HAP-1 (cell line): ENCODE measurements at regions not wholly inside any gene's neighbourhood (a gene's known extent, or its start where the extent isn't known, plus 50 kb on each side); places are given as distances from the start of the nearest gene placed in this dataset.

Source experiments
- DNase-seq, 2 experiments: peaks; one replicate each; pipeline ENCODE4 v3.0.0-alpha.2; 2016 to 2020; ENCODE audit warnings: low spot score in 2 of 2
- H3K27me3 ChIP-seq: fragments of 250-450 bp; sonication (Bioruptor Pico); 2 replicates; pipeline ENCODE4 v1.5.1; 2020; ENCODE audit warnings: low read depth, mild to moderate bottlenecking, moderate library complexity
- H3K36me3 ChIP-seq: fragments of 250-450 bp; sonication (Bioruptor Pico); replicated peaks from 2 replicates; pipeline ENCODE4 v1.5.1; 2020; ENCODE audit warnings: mild to moderate bottlenecking
- H3K4me1 ChIP-seq: fragments of 250-450 bp; sonication (Bioruptor Pico); 2 replicates; pipeline ENCODE4 v1.5.1; 2020; ENCODE audit warnings: mild to moderate bottlenecking
- H3K4me3 ChIP-seq: fragments of 250-450 bp; sonication (Bioruptor Pico); 2 replicates; pipeline ENCODE4 v1.5.1; 2020; ENCODE audit warnings: mild to moderate bottlenecking, moderate library complexity
- H3K9me3 ChIP-seq: fragments of 250-450 bp; sonication (Bioruptor Pico); 2 replicates; pipeline ENCODE4 v1.5.1; 2020; ENCODE audit warnings: mild to moderate bottlenecking, moderate library complexity
- in situ Hi-C: fragments of 300-500 bp; cut with MboI; formaldehyde crosslinking; loops from 3 replicates; pipeline ENCODE4 v1.14.3; 2020; ENCODE audit warnings: low sequenced_read_pairs, inconsistent platforms, mixed read lengths

DNA sequence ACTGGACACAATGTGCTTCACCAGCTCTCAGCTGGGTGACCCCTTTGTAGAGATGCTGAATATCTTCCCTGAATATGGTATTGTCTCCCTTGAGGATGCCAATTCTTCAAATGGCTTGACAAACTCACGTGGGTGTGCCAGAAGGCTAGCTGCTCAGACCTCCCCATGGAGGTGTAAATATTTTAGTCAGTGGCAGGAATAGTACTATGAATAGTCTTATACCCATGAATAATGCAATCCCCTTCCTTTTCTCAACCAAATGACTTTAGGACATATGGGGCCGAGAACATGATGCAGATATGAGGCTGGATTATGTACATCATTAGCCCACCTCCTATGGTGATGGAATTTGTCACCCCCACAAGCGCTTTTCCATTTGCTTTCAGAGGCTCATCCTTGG lies 401.8 kb downstream of the ADRA2A start:
- DNase-seq: no peak
- in situ Hi-C loops: no loop called here
- no peaks in the 10 kb centered on the region for H3K9me3 ChIP-seq
- no peaks in the 10 kb centered on the region for H3K27me3 ChIP-seq
- H3K4me3 ChIP-seq: no peak overlapping the region
- no peaks in the 10 kb centered on the region for H3K4me1 ChIP-seq
- no peaks in the 10 kb centered on the region for H3K36me3 ChIP-seq

DNA sequence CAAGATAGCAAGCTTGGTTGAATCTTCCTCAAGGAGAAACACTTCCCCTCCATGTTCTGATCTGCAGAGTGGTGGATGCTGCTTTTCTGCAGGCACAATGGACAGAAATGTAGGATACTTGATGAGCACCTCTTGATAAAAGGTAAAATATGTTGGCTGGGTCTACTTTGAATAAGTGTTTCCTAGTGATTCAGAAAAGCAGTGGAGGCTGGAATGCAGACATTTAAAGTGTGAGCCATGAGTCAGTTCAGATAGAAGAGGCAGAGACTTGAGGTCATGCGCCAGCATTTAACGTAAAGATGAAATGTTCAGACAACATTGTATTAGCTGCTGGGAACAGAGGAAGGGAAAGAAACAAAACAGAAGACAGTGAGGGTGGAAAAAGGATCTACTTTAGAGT lies 403.1 kb downstream of the ADRA2A start:
- no peak for DNase-seq
- in situ Hi-C loops: no loop called here

DNA sequence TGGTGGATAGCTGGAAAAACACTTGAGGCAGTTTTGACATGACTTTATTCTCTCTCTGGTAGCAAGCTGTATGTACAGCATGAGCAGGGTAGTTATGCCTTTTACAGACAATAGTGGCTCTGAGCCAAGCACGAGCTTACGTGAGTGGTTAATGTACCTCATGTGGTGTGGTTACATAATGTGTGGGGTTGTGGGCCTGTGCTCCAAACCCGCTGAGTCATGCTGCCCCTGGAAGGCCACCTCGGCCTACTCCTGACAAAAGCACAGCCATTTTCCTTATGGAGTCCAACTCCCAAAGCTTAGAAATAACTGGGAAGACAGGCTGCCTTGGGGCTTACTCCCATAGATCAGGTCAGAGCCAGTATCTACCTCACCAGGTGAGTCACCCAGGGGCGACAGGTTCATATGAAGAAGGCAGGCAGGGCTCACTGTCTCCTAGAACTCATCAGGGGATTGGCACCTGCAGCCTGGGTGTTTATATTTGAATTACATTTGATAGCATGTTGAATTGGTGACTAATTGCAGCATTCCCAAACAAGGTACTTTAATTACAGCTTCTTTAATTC lies 404.5 kb downstream of the ADRA2A start:
- Histone ChIP-seq H3K27me3 (no peaks in the 10 kb centered on the region), H3K4me1 (no peaks in the 10 kb centered on the region), H3K9me3 (no peaks in the 10 kb centered on the region), H3K36me3 (no peaks in the 10 kb centered on the region), H3K4me3 (no peak overlapping the region)
- in situ Hi-C loops: no loop called here
- no peak for DNase-seq

More for the DNA sequence above, 403.1 kb downstream of the ADRA2A start:
- Histone ChIP-seq H3K4me1 (no peaks in the 10 kb centered on the region), H3K36me3 (no peaks in the 10 kb centered on the region), H3K4me3 (no peak overlapping the region), H3K27me3 (no peaks in the 10 kb centered on the region), H3K9me3 (no peaks in the 10 kb centered on the region)

DNA sequence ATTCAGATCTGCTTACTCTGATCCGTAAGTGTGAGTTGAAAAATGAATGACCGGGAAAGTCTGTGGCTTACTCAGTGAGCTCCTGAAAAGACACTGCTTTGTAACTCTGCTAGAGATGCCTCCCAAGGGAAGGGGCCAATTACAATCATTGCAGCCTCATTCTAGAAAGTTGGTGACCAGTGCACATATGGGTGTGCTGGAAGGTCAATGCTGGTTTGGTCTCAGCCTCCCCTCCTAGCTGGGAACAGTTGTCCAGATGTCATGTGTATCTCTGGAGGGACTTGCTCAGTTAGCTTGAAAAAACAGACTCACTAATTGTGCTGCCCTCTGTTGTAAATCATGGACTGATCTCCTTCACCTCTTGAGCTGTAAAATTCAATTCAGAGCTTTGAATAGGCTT lies 405.0 kb downstream of the ADRA2A start:
- DNase-seq: no peak
- Histone ChIP-seq H3K36me3 (no peaks in the 10 kb centered on the region), H3K4me3 (no peak overlapping the region), H3K4me1 (no peaks in the 10 kb centered on the region), H3K9me3 (no peaks in the 10 kb centered on the region), H3K27me3 (no peaks in the 10 kb centered on the region)
- in situ Hi-C loops: no loop called here

DNA sequence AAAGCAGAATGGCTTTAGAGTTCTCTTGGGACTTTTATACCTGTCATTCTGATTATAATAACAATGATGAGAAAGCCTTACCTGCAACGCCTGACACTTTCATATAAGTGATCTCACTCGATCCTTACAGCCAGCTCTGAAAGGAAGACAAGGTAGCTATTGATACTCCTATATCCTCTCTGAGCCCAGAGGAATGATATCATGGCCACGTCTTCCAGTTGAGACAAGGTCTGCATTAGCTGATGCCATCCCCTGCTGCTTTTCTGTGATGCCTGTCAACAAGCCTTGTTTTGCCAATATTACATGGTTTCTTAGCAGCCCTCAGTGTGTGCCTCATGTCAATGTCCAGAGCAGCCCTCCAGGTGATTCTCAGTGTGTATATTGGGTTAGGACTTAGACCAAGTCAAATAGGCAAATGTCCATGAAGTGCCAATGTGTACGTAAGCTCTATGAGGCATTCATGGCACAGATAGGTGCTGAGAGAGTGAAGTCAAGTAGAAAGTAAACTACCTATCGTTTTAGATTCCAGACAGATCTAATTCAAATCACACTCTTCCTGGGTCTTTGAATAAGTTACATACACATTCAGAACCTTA lies 405.9 kb downstream of the ADRA2A start:
- H3K4me1 ChIP-seq: no peaks in the 10 kb centered on the region
- in situ Hi-C loops: no loop called here
- H3K9me3 ChIP-seq: no peaks in the 10 kb centered on the region
- no peaks in the 10 kb centered on the region for H3K27me3 ChIP-seq
- H3K36me3 ChIP-seq: no peaks in the 10 kb centered on the region
- no peak for DNase-seq
- no peak overlapping the region for H3K4me3 ChIP-seq

DNA sequence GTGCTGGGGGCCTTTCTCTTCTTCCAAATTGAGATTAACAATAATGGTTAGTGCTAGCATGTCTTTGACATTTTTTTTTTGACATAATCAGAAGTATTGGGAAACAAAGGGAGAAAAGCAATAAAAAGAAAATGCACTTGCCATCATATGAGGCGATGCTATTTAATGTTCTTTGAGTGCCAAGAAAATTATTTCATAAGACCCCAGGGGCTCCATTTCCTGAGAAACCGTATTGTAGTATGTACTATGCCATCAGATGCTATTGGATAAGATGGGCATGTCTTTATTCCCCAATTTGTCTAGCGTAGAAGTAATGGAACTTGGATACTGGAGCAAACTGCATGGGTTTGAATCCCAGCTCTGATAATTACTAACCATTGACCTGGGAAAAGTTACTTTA lies 408.9 kb downstream of the ADRA2A start:
- DNase-seq: no peak
- in situ Hi-C loops: no loop called here

DNA sequence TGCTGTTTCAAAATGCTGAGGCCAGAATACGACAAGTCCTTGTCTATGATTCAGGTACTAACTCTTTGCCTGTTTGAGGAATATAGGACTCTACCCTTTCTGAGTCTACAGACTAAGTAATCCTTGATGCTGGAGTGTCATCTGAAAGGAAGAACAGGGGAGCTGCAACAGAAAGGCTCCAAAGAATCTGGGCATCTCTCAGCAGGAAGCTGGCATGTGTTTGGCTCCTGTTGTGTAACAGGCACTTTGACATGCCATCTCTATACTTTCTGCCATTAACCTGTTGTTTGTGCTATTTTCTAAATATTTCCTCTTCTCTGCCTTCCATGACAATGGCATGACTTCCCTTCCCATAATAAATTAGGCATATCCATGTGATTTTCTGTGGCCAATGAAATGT lies 409.5 kb downstream of the ADRA2A start:
- Histone ChIP-seq H3K36me3 (no peaks in the 10 kb centered on the region; the same call in 1 of the 2 replicates), H3K4me1 (no peaks in the 10 kb centered on the region), H3K27me3 (no peaks in the 10 kb centered on the region), H3K9me3 (no peaks in the 10 kb centered on the region), H3K4me3 (no peak overlapping the region)
- no peak for DNase-seq
- in situ Hi-C loops: no loop called here

More for the DNA sequence above, 408.9 kb downstream of the ADRA2A start:
- no peaks in the 10 kb centered on the region for H3K4me1 ChIP-seq
- H3K36me3 ChIP-seq: no peaks in the 10 kb centered on the region; the same call in 1 of the 2 replicates
- H3K27me3 ChIP-seq: no peaks in the 10 kb centered on the region
- H3K9me3 ChIP-seq: no peaks in the 10 kb centered on the region
- no peak overlapping the region for H3K4me3 ChIP-seq

DNA sequence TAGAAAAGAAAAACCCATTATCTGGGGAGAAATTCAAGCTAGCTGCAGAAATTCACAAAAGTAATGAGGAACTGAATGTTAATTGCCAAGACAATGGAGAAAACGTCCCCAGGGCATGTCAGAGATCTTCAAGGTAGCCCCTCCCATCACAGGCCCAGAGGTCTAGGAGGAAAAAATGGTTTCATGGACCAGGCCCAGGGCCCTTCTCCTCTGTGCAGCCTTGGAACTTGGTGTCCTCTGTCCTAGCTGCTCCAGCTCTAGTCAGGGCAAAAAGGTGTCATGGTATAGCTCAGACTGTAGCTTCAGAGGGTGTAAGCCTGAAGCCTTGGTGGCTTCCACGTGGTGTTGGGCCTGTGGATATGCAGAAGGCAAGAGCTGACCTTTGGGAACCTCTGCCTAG lies 411.8 kb downstream of the ADRA2A start:
- Histone ChIP-seq H3K36me3 (no peaks in the 10 kb centered on the region; the same call in 1 of the 2 replicates), H3K27me3 (no peaks in the 10 kb centered on the region), H3K9me3 (no peaks in the 10 kb centered on the region), H3K4me1 (no peaks in the 10 kb centered on the region), H3K4me3 (no peak overlapping the region)
- in situ Hi-C loops: no loop called here
- DNase-seq: no peak

DNA sequence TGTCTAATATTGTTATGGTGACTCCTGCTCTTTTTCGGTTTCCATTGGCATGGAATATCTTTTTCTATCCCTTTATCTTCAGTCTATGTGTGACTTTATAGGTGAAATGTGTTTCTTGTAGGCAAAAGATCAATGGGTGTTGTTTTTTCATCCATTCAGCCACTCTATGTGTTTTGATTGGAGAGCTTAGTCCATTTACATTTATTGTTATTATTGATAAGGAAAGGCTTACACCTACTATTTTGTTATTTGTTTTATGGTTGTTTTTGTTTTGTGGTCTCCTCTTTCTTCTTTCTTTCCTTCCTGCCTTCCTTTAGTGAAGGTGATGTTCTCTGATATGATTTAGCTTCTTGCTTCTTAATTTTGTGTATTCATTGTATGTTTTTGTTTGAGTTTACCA lies 414.3 kb downstream of the ADRA2A start:
- no peak overlapping the region for H3K4me3 ChIP-seq
- in situ Hi-C loops: no loop called here

DNA sequence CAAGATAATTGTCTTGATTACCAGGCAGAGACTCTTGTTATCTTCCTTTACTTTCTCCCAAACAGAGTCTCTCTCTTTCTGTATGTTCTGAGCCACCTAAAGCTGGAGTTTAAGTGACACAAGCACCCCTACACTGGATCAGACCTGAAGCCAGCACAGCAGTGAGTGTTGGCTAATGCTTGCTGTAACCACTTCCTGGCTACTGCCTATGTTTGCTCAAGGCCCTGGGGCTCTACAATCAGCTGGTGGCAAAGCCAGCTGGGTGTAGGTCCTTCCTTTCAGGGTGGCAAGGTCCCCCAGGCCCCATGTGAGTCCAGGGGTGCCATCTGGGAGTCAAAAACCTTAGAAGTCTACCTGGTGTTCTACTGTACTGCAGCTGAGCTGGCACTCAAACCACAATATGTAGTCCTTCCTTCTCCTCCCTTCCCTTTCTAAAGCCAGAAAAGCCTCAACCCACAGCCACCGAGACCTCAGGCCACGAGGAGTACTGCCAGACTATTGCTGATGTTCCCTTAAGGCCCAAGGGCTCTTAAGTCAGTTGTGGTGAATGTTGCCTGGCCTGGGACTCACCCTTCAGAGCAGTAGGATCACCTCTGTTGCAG lies 416.3 kb downstream of the ADRA2A start:
- in situ Hi-C loops: no loop called here
- H3K27me3 ChIP-seq: no peaks in the 10 kb centered on the region
- no peaks in the 10 kb centered on the region for H3K4me1 ChIP-seq
- H3K36me3 ChIP-seq: no peaks in the 10 kb centered on the region; the same call in 1 of the 2 replicates
- H3K4me3 ChIP-seq: no peak overlapping the region
- no peaks in the 10 kb centered on the region for H3K9me3 ChIP-seq
- no peak for DNase-seq

More for the DNA sequence above, 414.3 kb downstream of the ADRA2A start:
- H3K36me3 ChIP-seq: no peaks in the 10 kb centered on the region; the same call in 1 of the 2 replicates
- no peak for DNase-seq
- no peaks in the 10 kb centered on the region for H3K9me3 ChIP-seq
- no peaks in the 10 kb centered on the region for H3K27me3 ChIP-seq
- no peaks in the 10 kb centered on the region for H3K4me1 ChIP-seq

DNA sequence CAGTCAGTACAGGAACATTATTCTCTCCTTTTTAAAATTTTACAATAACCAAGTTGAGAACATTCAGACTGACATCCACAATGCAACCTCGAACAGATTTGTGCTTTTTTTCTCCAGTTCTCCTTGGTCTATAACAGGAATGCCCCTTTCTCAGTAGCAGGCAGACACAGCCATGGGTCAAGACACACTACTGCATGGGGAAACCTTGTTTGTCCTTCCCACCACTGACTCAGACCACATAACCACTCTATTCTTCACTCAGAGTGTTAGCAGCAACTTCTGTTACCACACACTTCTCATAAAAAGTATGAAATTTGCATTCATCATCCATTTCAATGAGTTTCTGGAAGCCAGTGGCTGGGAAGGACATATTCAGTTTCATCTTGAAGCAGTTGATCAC lies 421.7 kb downstream of the ADRA2A start:
- no peak overlapping the region for H3K4me3 ChIP-seq
- no peak for DNase-seq
- H3K4me1 ChIP-seq: no peaks in the 10 kb centered on the region
- no peaks in the 10 kb centered on the region for H3K27me3 ChIP-seq
- no peaks in the 10 kb centered on the region for H3K9me3 ChIP-seq
- no peaks in the 10 kb centered on the region for H3K36me3 ChIP-seq
- in situ Hi-C loops: no loop called here

DNA sequence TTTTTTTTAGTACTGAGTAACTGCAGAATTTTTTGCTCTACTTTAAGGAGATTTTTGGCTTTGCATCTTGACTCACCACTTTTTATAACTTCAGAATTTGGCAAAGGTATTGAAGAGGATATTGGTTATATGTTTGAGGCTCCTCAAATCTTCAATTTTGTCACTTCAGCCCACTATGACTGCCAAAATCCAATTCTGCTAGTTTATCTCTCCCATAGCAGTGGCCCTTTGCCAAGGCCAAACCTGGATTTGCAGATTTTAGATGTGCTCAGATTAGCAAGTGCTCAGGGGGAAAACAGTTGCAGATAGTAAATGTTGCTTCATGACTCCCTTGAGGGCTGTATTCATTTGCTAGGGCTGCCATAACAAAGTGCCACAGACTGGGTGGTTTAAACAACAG lies 427.5 kb downstream of the ADRA2A start:
- in situ Hi-C loops: no loop called here
- Histone ChIP-seq H3K36me3 (no peaks in the 10 kb centered on the region), H3K4me3 (no peak overlapping the region), H3K9me3 (no peaks in the 10 kb centered on the region), H3K27me3 (no peaks in the 10 kb centered on the region), H3K4me1 (no peaks in the 10 kb centered on the region)
- no peak for DNase-seq

DNA sequence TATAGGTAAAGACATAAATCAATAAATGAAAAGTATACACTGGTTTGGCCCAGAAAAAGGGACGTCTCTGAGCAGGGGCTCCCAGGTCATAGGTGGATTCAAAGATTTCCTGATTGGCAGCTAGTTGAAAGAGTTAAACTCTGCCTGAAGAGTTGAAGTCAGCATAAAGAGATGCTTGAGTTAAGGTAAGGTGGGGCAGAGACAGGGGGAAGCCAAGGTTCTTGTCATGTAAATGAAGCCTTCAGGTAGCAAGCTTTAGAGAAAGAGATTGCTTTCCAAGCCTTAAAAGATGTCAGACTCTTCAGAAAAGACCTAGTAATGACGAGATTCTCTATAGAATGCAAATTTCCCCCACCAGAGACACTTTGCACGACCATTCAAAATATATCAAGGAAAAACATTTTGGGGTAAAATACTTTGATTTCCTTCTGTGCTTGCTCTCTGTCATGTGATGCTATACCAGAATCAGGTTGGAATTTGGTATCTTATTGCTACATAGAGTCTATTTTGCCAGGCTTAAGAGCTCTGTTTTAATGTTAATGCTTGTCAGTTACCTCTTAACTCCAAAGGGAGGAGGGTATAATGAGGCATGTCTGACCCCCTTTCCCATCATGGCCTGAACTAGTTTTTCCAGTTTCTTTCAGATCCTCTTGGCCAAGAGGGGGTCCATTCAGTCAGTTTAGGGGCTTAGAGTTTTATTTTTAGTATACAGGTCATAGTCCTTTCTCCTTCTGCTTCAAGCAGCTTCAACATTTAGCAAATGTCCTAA lies 429.6 kb downstream of the ADRA2A start:
- no peaks in the 10 kb centered on the region for H3K9me3 ChIP-seq
- H3K4me3 ChIP-seq: no peak overlapping the region
- no peaks in the 10 kb centered on the region for H3K27me3 ChIP-seq
- DNase-seq: no peak
- no peaks in the 10 kb centered on the region for H3K36me3 ChIP-seq
- no peaks in the 10 kb centered on the region for H3K4me1 ChIP-seq
- in situ Hi-C loops: no loop called here

DNA sequence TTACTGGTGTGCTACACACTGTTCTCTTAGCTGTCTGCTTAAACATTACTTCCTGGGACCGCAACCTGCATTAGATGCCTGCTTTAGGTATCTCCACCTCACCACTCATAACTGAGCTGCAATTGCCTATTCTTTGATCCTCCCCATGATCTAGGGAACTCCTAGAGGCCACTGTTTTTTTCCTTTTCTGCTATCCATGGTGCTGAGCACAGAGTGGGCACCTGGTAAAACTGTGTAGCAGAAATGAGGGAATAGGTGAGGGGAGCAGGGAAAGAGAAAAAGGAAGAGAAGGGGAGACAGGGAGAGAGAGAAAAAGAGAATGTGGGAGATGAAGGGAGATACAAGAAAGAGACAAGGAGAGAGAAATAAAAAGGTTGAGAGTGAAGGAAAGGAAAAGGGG lies 434.9 kb downstream of the ADRA2A start:
- H3K36me3 ChIP-seq: no peaks in the 10 kb centered on the region
- no peak for DNase-seq
- H3K4me3 ChIP-seq: no peak overlapping the region
- no peaks in the 10 kb centered on the region for H3K4me1 ChIP-seq
- H3K27me3 ChIP-seq: no peaks in the 10 kb centered on the region
- no peaks in the 10 kb centered on the region for H3K9me3 ChIP-seq
- in situ Hi-C loops: no loop called here
